ENCODE measurements at regions not wholly inside any gene's neighbourhood (a gene's known extent, or its start where the extent isn't known, plus 50 kb on each side); places are given as distances from the start of the nearest gene placed in this dataset.
"Not testable (repeated sequence)": the region's sequence is repeated elsewhere in the genome, so short reads cannot be mapped to it uniquely, and the experiment has no call there.

DNA sequence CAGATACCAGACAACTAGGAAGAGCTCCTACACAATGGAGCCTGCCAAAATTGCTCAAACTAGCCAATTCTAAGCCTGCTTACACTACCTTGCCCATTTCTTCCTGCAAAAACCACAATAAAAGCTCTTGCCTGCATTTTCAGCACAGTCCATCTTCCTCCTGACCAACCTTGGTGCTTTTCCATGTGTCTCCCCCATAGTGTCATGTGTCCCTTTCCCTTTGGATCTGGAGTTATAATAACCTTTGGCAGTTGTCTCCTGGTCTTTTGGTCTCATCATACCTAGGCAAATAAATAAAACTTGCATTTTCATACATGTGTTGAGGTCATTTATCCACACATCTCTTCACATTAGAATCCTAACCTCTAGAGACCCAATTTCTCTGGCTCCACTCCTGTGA, 203.1 kb upstream of the TRPC4 start:
- no peak for DNase-seq
- H2BK15ac ChIP-seq (ENCODE audit: low read depth, low read length) = no peak overlapping the region
- H3K27ac ChIP-seq (ENCODE audit: insufficient read length, low read depth, low read length) = no peak overlapping the region
- no peak overlapping the region for H3K23ac ChIP-seq (ENCODE audit: insufficient read length, low read depth, low read length)
- H3K14ac ChIP-seq (ENCODE audit: insufficient read depth, low read length) = no peak overlapping the region
- H3K4me1 ChIP-seq (ENCODE audit: insufficient read depth, low read length) = no peaks in the 10 kb centered on the region; the same call in 1 of the 2 replicates
- no peak overlapping the region for H3K4ac ChIP-seq (ENCODE audit: low read depth, low read length)
- no peak overlapping the region for H2BK12ac ChIP-seq (ENCODE audit: insufficient read length, low read depth, low read length)
- no peak overlapping the region for H2BK5ac ChIP-seq (ENCODE audit: insufficient read length, low read length)
- no peaks in the 10 kb centered on the region for H4K20me1 ChIP-seq (ENCODE audit: control insufficient read depth, insufficient read depth, insufficient read length)
- no peaks in the 10 kb centered on the region for H3K23me2 ChIP-seq (ENCODE audit: insufficient read length, low read depth, low read length, poor library complexity, severe bottlenecking)
- no peaks in the 10 kb centered on the region for H3K79me2 ChIP-seq (ENCODE audit: insufficient read depth, low read length)
- no peak overlapping the region for H4K8ac ChIP-seq (replicated peaks; ENCODE audit: insufficient read length, low read depth, low read length)
- no peak overlapping the region for H3K18ac ChIP-seq (ENCODE audit: insufficient read length, low read depth, low read length)
- no peaks in the 10 kb centered on the region for H3K4me1 Mint-ChIP-seq
- H3K79me1 ChIP-seq (ENCODE audit: insufficient read depth, low read depth, low read length, poor library complexity, severe bottlenecking) = no peaks in the 10 kb centered on the region
- peaks cover 6 to 8% of the 10 kb centered on the region in 2 experiments; a peak in 4 of 5 replicates for H3K9me3 Mint-ChIP-seq
- H3K4me2 ChIP-seq (ENCODE audit: insufficient read depth, insufficient read length, low read length) = no peak overlapping the region
- H4K91ac ChIP-seq (ENCODE audit: insufficient read length, low read depth, low read length) = no peak overlapping the region
- no peak overlapping the region for H2BK20ac ChIP-seq (ENCODE audit: low read depth, low read length, poor library complexity, severe bottlenecking)
- no peak overlapping the region for H2AFZ ChIP-seq (ENCODE audit: low read length)
- H2AK5ac ChIP-seq (ENCODE audit: insufficient read length, low read length) = no peak overlapping the region
- H3T11ph ChIP-seq (ENCODE audit: low read length) = no peak overlapping the region
- H3K9me3 ChIP-seq (ENCODE audit: control insufficient read depth, low read depth, low read length) = no peaks in the 10 kb centered on the region
- TF ChIP-seq, protein P1, sequence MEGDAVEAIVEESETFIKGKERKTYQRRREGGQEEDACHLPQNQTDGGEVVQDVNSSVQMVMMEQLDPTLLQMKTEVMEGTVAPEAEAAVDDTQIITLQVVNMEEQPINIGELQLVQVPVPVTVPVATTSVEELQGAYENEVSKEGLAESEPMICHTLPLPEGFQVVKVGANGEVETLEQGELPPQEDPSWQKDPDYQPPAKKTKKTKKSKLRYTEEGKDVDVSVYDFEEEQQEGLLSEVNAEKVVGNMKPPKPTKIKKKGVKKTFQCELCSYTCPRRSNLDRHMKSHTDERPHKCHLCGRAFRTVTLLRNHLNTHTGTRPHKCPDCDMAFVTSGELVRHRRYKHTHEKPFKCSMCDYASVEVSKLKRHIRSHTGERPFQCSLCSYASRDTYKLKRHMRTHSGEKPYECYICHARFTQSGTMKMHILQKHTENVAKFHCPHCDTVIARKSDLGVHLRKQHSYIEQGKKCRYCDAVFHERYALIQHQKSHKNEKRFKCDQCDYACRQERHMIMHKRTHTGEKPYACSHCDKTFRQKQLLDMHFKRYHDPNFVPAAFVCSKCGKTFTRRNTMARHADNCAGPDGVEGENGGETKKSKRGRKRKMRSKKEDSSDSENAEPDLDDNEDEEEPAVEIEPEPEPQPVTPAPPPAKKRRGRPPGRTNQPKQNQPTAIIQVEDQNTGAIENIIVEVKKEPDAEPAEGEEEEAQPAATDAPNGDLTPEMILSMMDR (conservative IDR thresholded peaks at IDR 0.05) = no peak
- no peak overlapping the region for H3K4me3 Mint-ChIP-seq
- H4K5ac ChIP-seq (ENCODE audit: insufficient read length, low read depth, low read length) = no peak overlapping the region
- H3K27ac Mint-ChIP-seq = no peak overlapping the region
- no peak overlapping the region for H3K56ac ChIP-seq (ENCODE audit: insufficient read length, low read depth, low read length)
- H3K36me3 Mint-ChIP-seq (ENCODE audit: insufficient read depth in 1 of 3, low read depth in 3 of 3) = no peaks in the 10 kb centered on the region; a peak in 1 of 7 replicates
- H3K9ac ChIP-seq (ENCODE audit: extremely low read depth, insufficient read length, low read length) = no peak overlapping the region
- no peaks in the 10 kb centered on the region for H3K27me3 Mint-ChIP-seq (ENCODE audit: low read depth)
- no peak overlapping the region for H2BK120ac ChIP-seq (ENCODE audit: low read depth, low read length, poor library complexity, severe bottlenecking)
- H3K27me3 ChIP-seq (ENCODE audit: insufficient read depth, low read length) = no peaks in the 10 kb centered on the region

DNA sequence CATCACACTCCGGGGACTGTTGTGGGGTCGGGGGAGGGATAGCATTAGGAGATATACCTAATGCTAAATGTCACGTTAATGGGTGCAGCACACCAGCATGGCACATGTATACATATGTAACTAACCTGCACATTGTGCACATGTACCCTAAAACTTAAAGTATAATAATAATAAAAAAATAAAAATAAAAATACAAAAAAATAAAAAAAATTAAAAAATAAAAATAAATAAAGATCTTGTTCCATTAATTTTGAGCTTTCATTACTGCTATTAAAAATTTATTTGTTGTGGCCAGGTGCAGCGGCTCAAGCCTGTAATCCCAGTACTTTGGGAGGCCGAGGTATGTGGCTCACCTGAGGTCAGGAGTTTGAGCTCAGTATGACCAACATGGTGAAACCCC, 201.8 kb upstream of the TRPC4 start:
- H4K20me1 ChIP-seq (ENCODE audit: control insufficient read depth, insufficient read depth, insufficient read length); H3K18ac ChIP-seq (ENCODE audit: insufficient read length, low read depth, low read length); H3K4me1 ChIP-seq (ENCODE audit: insufficient read depth, low read length); H4K5ac ChIP-seq (ENCODE audit: insufficient read length, low read depth, low read length); H3K4me2 ChIP-seq (ENCODE audit: insufficient read depth, insufficient read length, low read length); H3K9ac ChIP-seq (ENCODE audit: extremely low read depth, insufficient read length, low read length); H3K79me1 ChIP-seq (ENCODE audit: insufficient read depth, low read depth, low read length, poor library complexity, severe bottlenecking); H3K4ac ChIP-seq (ENCODE audit: low read depth, low read length); H2BK5ac ChIP-seq (ENCODE audit: insufficient read length, low read length); H2BK15ac ChIP-seq (ENCODE audit: low read depth, low read length); H3K9me3 ChIP-seq (ENCODE audit: control insufficient read depth, low read depth, low read length); H3T11ph ChIP-seq (ENCODE audit: low read length); DNase-seq; H3K4me3 Mint-ChIP-seq; H3K27ac Mint-ChIP-seq; H3K14ac ChIP-seq (ENCODE audit: insufficient read depth, low read length); H2BK20ac ChIP-seq (ENCODE audit: low read depth, low read length, poor library complexity, severe bottlenecking); H2AFZ ChIP-seq (ENCODE audit: low read length); H3K56ac ChIP-seq (ENCODE audit: insufficient read length, low read depth, low read length); H2BK12ac ChIP-seq (ENCODE audit: insufficient read length, low read depth, low read length); H3K23ac ChIP-seq (ENCODE audit: insufficient read length, low read depth, low read length); H3K4me1 Mint-ChIP-seq; H3K27ac ChIP-seq (ENCODE audit: insufficient read length, low read depth, low read length); H3K27me3 ChIP-seq (ENCODE audit: insufficient read depth, low read length); H3K79me2 ChIP-seq (ENCODE audit: insufficient read depth, low read length); H2BK120ac ChIP-seq (ENCODE audit: low read depth, low read length, poor library complexity, severe bottlenecking); H3K27me3 Mint-ChIP-seq (ENCODE audit: low read depth); H2AK5ac ChIP-seq (ENCODE audit: insufficient read length, low read length); H3K23me2 ChIP-seq (ENCODE audit: insufficient read length, low read depth, low read length, poor library complexity, severe bottlenecking); H4K91ac ChIP-seq (ENCODE audit: insufficient read length, low read depth, low read length); H4K8ac ChIP-seq (replicated peaks; ENCODE audit: insufficient read length, low read depth, low read length); H3K36me3 Mint-ChIP-seq (ENCODE audit: insufficient read depth in 1 of 3, low read depth in 3 of 3): not testable (repeated sequence)
- peaks cover 9 to 13% of the 10 kb centered on the region in 2 experiments for H3K9me3 Mint-ChIP-seq
- WGBS (ENCODE audit: extremely low coverage, insufficient read length, low lambda C conversion rate) = no CpG with 5 or more reads among the region's 5 CpGs

Data from H9 (cell line).